IMR-90 (cell line): ENCODE measurements at regions not wholly inside any gene's neighbourhood (a gene's known extent, or its start where the extent isn't known, plus 50 kb on each side); places are given as distances from the start of the nearest gene placed in this dataset.

Source experiments
- BHLHE40 ChIP-seq: fragments of 150-350 bp; IDR thresholded peaks from 2 replicates; pipeline ENCODE4 v1.6.1; 2016; ENCODE audit warnings: mild to moderate bottlenecking, low read depth, low read length
- ELK1 ChIP-seq: fragments of 150-350 bp; IDR thresholded peaks from 2 replicates; pipeline ENCODE4 v1.6.1; 2016; ENCODE audit warnings: low read depth, mild to moderate bottlenecking, low read length, moderate library complexity, borderline replicate concordance
- FOS ChIP-seq: fragments of 150-350 bp; IDR thresholded peaks from 2 replicates; pipeline ENCODE4 v1.6.1; 2016; ENCODE audit warnings: low read depth, low read length
- MAZ ChIP-seq: IDR thresholded peaks from 2 replicates; pipeline ENCODE4 v1.6.1; 2012; ENCODE audit warnings: low read depth, mild to moderate bottlenecking, low read length, improper control_type of control experiment, moderate library complexity, borderline replicate concordance
- POLR2A ChIP-seq: IDR thresholded peaks from 2 replicates; pipeline ENCODE4 v1.6.1; 2012; ENCODE audit warnings: mild to moderate bottlenecking, low read depth, low read length
- RFX5 ChIP-seq: IDR thresholded peaks from 2 replicates; pipeline ENCODE4 v1.8.0; 2012; ENCODE audit warnings: low read depth, mild to moderate bottlenecking, low read length, moderate library complexity
- USF2 ChIP-seq: fragments of 150-350 bp; IDR thresholded peaks from 2 replicates; pipeline ENCODE4 v1.6.1; 2017; ENCODE audit warnings: mild to moderate bottlenecking, antibody characterized with exemption, low read length, low read depth
- TF ChIP-seq, protein P1 (sequence below): conservative IDR thresholded peaks from 2 replicates; pipeline ENCODE4 v1.5.1; 2012; ENCODE audit warnings: mild to moderate bottlenecking, low read depth, low read length, improper control_type of control experiment

GRCh38 chr2:15845737-15846405 is 94.5 kb upstream of the MYCN start:
- TF ChIP-seq, protein P1, sequence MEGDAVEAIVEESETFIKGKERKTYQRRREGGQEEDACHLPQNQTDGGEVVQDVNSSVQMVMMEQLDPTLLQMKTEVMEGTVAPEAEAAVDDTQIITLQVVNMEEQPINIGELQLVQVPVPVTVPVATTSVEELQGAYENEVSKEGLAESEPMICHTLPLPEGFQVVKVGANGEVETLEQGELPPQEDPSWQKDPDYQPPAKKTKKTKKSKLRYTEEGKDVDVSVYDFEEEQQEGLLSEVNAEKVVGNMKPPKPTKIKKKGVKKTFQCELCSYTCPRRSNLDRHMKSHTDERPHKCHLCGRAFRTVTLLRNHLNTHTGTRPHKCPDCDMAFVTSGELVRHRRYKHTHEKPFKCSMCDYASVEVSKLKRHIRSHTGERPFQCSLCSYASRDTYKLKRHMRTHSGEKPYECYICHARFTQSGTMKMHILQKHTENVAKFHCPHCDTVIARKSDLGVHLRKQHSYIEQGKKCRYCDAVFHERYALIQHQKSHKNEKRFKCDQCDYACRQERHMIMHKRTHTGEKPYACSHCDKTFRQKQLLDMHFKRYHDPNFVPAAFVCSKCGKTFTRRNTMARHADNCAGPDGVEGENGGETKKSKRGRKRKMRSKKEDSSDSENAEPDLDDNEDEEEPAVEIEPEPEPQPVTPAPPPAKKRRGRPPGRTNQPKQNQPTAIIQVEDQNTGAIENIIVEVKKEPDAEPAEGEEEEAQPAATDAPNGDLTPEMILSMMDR = no peak
- TF ChIP-seq MAZ = no peak
- TF ChIP-seq BHLHE40 = no peak
- TF ChIP-seq ELK1 = no peak
- no peak for TF ChIP-seq POLR2A
- no peak for TF ChIP-seq USF2
- no peak for TF ChIP-seq RFX5
- no peak for TF ChIP-seq FOS
